GM23338 (cell line): ENCODE measurements at regions not wholly inside any gene's neighbourhood (a gene's known extent, or its start where the extent isn't known, plus 50 kb on each side); places are given as distances from the start of the nearest gene placed in this dataset.

Experiments
- ATAC-seq: fragments of 200-7000 bp; cut with Tn5 transposase; 3 replicates; pipeline ENCODE4 v1.9.1; 2020
- DNase-seq: peaks from one replicate; pipeline ENCODE4 v3.0.0-alpha.2; 2015; ENCODE audit warnings: low spot score
- H2AFZ ChIP-seq: fragments of 200-600 bp; sonication (generic); 2 replicates; pipeline ENCODE4 v1.8.0; 2016; ENCODE audit warnings: antibody characterized with exemption, mild to moderate bottlenecking, moderate library complexity
- H3F3A ChIP-seq: fragments of 200-600 bp; sonication (generic); replicated peaks from 2 replicates; pipeline ENCODE4 v1.8.0; 2017; ENCODE audit warnings: antibody characterized with exemption, mixed run types, low read depth
- H3K27ac ChIP-seq: fragments of 200-600 bp; sonication (generic); 2 replicates; pipeline ENCODE4 v1.6.1; 2016; ENCODE audit warnings: low read depth
- H3K27me3 ChIP-seq: fragments of 200-600 bp; sonication (generic); 2 replicates; pipeline ENCODE4 v1.8.0; 2016; ENCODE audit warnings: mild to moderate bottlenecking, mixed run types, moderate library complexity; ENCODE audit not compliant: insufficient read depth
- H3K36me3 ChIP-seq: fragments of 200-600 bp; sonication (generic); 2 replicates; pipeline ENCODE4 v1.8.0; 2016; ENCODE audit warnings: mild to moderate bottlenecking; ENCODE audit not compliant: insufficient read depth
- H3K4me1 ChIP-seq: fragments of 200-600 bp; sonication (generic); 2 replicates; pipeline ENCODE4 v1.8.0; 2016; ENCODE audit warnings: mild to moderate bottlenecking, moderate library complexity; ENCODE audit not compliant: insufficient read depth
- H3K4me2 ChIP-seq: fragments of 200-600 bp; sonication (generic); 2 replicates; pipeline ENCODE4 v1.7.1; 2017; ENCODE audit warnings: mixed run types
- H3K4me3 ChIP-seq: fragments of 200-600 bp; sonication (generic); 2 replicates; pipeline ENCODE4 v1.6.1; 2016; ENCODE audit warnings: mixed run types
- H3K79me2 ChIP-seq: fragments of 200-600 bp; sonication (generic); replicated peaks from 2 replicates; pipeline ENCODE4 v1.8.0; 2017; ENCODE audit warnings: mild to moderate bottlenecking; ENCODE audit not compliant: insufficient read depth
- H3K9me2 ChIP-seq: fragments of 200-600 bp; sonication (generic); 2 replicates; pipeline ENCODE4 v1.8.0; 2017; ENCODE audit not compliant: insufficient read depth
- H4K20me1 ChIP-seq: fragments of 200-600 bp; sonication (generic); replicated peaks from 2 replicates; pipeline ENCODE4 v1.8.0; 2017; ENCODE audit warnings: mild to moderate bottlenecking; ENCODE audit not compliant: insufficient read depth
- H3K27ac Mint-ChIP-seq: 2 replicates; pipeline ENCODE4 v1.8.0; 2020; ENCODE audit warnings: inconsistent platforms, mild to moderate bottlenecking, moderate library complexity, mixed read lengths
- H3K27me3 Mint-ChIP-seq: 3 replicates; pipeline ENCODE4 v1.8.0; 2022; ENCODE audit warnings: low read depth, mild to moderate bottlenecking, moderate library complexity, mixed read lengths, inconsistent platforms; ENCODE audit not compliant: insufficient read depth, poor library complexity
- H3K36me3 Mint-ChIP-seq: 3 replicates; pipeline ENCODE4 v1.8.0; 2021; ENCODE audit warnings: low read depth, mild to moderate bottlenecking, inconsistent platforms, moderate library complexity, mixed read lengths
- H3K4me1 Mint-ChIP-seq: 3 replicates; pipeline ENCODE4 v1.8.0; 2020; ENCODE audit warnings: mild to moderate bottlenecking, inconsistent platforms, mixed read lengths
- H3K4me3 Mint-ChIP-seq: 3 replicates; pipeline ENCODE4 v1.8.0; 2021; ENCODE audit warnings: moderate library complexity, mild to moderate bottlenecking, inconsistent platforms, mixed read lengths
- H3K9me3 Mint-ChIP-seq: 3 replicates; pipeline ENCODE4 v1.8.0; 2020; ENCODE audit warnings: moderate library complexity, mild to moderate bottlenecking, inconsistent platforms, mixed read lengths
- CREB1 ChIP-seq: fragments of 250-450 bp; sonication (Bioruptor Pico); IDR thresholded peaks from 2 replicates; pipeline ENCODE4 v1.5.0; 2020; ENCODE audit warnings: low read depth, mild to moderate bottlenecking, moderate library complexity
- EZH2 ChIP-seq: fragments of 200-600 bp; sonication (generic); IDR thresholded peaks from one replicate; pipeline ENCODE4 v1.8.0; 2017; ENCODE audit warnings: antibody characterized with exemption, mild to moderate bottlenecking, low read depth; ENCODE audit not compliant: unreplicated experiment
- EZH2phosphoT487 ChIP-seq: fragments of 200-600 bp; sonication (generic); IDR thresholded peaks from one replicate; pipeline ENCODE4 v1.8.1; 2018; ENCODE audit warnings: antibody characterized with exemption; ENCODE audit not compliant: unreplicated experiment
- POLR2AphosphoS5 ChIP-seq: IDR thresholded peaks from 2 replicates; pipeline ENCODE4 v1.6.1; 2016; ENCODE audit warnings: antibody characterized with exemption, low read depth
- STAT1 ChIP-seq: IDR thresholded peaks from one replicate; pipeline ENCODE4 v1.6.1; 2016; ENCODE audit warnings: antibody characterized with exemption; ENCODE audit not compliant: unreplicated experiment
- ZNF331 ChIP-seq: fragments of 250-450 bp; sonication (Bioruptor Pico); IDR thresholded peaks from 2 replicates; pipeline ENCODE4 v1.5.0; 2020; ENCODE audit warnings: low read depth, mild to moderate bottlenecking, moderate library complexity
- TF ChIP-seq, protein P1 (sequence below), 2 experiments: fragments of 200-600 bp in 1 of 2; sonication (generic) in 1 of 2; conservative IDR thresholded peaks; 2 replicates each; pipeline versions ENCODE4 v1.5.1 to v1.6.1; 2016 to 2017; ENCODE audit warnings: antibody characterized with exemption in 2 of 2, low read depth in 2 of 2, mild to moderate bottlenecking in 2 of 2, moderate library complexity in 1 of 2
- TF ChIP-seq, protein P2 (sequence below): IDR thresholded peaks from one replicate; pipeline ENCODE4 v1.6.1; 2018; ENCODE audit warnings: antibody characterized with exemption; ENCODE audit not compliant: unreplicated experiment

DNA sequence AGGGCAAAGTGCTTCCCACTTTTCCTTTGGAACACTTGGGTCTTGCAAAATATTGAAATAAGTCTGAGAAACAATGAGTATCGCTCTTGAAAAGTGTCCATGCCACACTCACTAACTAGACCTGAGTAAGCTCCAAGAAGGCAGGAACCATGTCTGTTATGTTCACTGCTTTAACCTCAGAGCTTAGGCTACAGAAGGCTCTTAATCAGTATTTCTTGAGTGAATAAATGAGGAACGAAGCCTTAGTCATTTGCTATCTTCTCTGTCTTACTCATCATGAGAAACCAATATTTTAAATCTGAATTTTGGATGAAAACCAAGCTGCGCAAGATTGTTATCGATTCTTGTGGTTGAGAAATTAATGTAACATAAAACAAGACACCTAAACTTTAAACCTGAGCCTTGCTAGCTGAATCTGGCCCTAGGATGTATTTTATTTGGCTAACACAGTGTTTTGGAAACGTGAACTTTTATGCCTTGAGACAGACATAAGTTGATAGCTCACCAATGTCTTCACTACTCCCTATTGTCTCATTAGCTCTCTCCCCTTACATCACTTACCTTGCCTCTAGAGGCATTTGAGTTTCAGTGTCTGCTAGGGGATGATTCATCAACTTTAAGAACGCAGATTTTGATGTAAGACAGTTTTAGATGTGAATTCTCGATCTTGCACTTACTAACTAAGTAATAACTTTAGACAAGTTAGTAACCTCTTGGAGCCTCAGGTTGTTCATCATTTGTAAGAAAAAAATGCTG is 392.8 kb upstream of the MEIS1 start:
- H3K9me3 Mint-ChIP-seq, result no peaks in the 10 kb centered on the region
- TF ChIP-seq EZH2phosphoT487 (no peak), CREB1 (CRISPR knock-in tag) (no peak), POLR2AphosphoS5 (no peak), STAT1 (no peak), EZH2 (no peak)
- TF ChIP-seq, protein P1, sequence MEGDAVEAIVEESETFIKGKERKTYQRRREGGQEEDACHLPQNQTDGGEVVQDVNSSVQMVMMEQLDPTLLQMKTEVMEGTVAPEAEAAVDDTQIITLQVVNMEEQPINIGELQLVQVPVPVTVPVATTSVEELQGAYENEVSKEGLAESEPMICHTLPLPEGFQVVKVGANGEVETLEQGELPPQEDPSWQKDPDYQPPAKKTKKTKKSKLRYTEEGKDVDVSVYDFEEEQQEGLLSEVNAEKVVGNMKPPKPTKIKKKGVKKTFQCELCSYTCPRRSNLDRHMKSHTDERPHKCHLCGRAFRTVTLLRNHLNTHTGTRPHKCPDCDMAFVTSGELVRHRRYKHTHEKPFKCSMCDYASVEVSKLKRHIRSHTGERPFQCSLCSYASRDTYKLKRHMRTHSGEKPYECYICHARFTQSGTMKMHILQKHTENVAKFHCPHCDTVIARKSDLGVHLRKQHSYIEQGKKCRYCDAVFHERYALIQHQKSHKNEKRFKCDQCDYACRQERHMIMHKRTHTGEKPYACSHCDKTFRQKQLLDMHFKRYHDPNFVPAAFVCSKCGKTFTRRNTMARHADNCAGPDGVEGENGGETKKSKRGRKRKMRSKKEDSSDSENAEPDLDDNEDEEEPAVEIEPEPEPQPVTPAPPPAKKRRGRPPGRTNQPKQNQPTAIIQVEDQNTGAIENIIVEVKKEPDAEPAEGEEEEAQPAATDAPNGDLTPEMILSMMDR (conservative IDR thresholded peaks at IDR 0.05; ENCODE audit: low read depth in 2 of 2), result no peak
- Histone ChIP-seq H3K36me3 (no peaks in the 10 kb centered on the region), H3K27me3 (no peaks in the 10 kb centered on the region), H3K79me2 (no peaks in the 10 kb centered on the region), H4K20me1 (no peaks in the 10 kb centered on the region), H3K4me3 (no peak overlapping the region), H3K9me2 (no peaks in the 10 kb centered on the region; the same call in 1 of the 2 replicates), H2AFZ (no peak overlapping the region), H3K27ac (no peak overlapping the region), H3K4me1 (no peaks in the 10 kb centered on the region), H3K4me2 (no peak overlapping the region), H3F3A (no peaks in the 10 kb centered on the region)
- H3K27me3 Mint-ChIP-seq, result no peaks in the 10 kb centered on the region
- no peak overlapping the region for H3K27ac Mint-ChIP-seq
- H3K4me3 Mint-ChIP-seq, result no peak overlapping the region
- H3K4me1 Mint-ChIP-seq, result no peaks in the 10 kb centered on the region; the same call in 1 of the 3 replicates
- H3K36me3 Mint-ChIP-seq, result no peaks in the 10 kb centered on the region
- ATAC-seq (no peak), DNase-seq (no peak)

DNA sequence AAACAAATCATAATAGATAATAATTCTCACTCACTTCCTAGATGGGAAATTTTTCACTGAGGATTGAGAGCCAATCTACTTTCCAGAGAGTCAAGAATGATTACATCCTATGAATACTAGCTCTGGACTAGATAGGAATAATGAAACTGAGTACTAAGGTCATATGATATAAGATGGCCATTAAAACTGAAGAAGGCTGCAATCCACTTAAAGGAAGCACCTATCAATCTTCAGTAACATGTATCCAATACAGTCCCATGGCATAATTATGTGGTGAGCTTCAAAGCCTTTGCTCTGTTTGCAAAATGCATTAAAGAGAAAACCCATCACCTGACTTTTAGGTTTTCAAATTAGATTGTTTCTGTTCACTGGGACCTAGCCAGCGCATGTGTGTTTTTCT is 398.0 kb upstream of the MEIS1 start:
- Histone ChIP-seq H3F3A (no peaks in the 10 kb centered on the region), H3K4me3 (no peak overlapping the region), H3K4me1 (no peaks in the 10 kb centered on the region), H3K79me2 (no peaks in the 10 kb centered on the region), H3K4me2 (no peak overlapping the region), H3K36me3 (no peaks in the 10 kb centered on the region), H2AFZ (no peak overlapping the region), H3K27me3 (no peaks in the 10 kb centered on the region), H3K27ac (no peak overlapping the region), H3K9me2 (0 out of 2 replicates have a peak, but pooled peaks cover 5% of the 10 kb centered on the region), H4K20me1 (no peaks in the 10 kb centered on the region)
- Mint-ChIP-seq H3K4me1 (no peaks in the 10 kb centered on the region; the same call in 1 of the 3 replicates), H3K27me3 (no peaks in the 10 kb centered on the region), H3K27ac (no peak overlapping the region), H3K36me3 (no peaks in the 10 kb centered on the region), H3K9me3 (no peaks in the 10 kb centered on the region), H3K4me3 (no peak overlapping the region)
- ATAC-seq, result no peak
- DNase-seq, result no peak
- TF ChIP-seq, protein P1 (conservative IDR thresholded peaks at IDR 0.05; ENCODE audit: low read depth in 2 of 2), result no peak
- TF ChIP-seq CREB1 (CRISPR knock-in tag) (no peak), EZH2 (no peak), ZNF331 (CRISPR knock-in tag) (no peak)
- TF ChIP-seq, protein P2, sequence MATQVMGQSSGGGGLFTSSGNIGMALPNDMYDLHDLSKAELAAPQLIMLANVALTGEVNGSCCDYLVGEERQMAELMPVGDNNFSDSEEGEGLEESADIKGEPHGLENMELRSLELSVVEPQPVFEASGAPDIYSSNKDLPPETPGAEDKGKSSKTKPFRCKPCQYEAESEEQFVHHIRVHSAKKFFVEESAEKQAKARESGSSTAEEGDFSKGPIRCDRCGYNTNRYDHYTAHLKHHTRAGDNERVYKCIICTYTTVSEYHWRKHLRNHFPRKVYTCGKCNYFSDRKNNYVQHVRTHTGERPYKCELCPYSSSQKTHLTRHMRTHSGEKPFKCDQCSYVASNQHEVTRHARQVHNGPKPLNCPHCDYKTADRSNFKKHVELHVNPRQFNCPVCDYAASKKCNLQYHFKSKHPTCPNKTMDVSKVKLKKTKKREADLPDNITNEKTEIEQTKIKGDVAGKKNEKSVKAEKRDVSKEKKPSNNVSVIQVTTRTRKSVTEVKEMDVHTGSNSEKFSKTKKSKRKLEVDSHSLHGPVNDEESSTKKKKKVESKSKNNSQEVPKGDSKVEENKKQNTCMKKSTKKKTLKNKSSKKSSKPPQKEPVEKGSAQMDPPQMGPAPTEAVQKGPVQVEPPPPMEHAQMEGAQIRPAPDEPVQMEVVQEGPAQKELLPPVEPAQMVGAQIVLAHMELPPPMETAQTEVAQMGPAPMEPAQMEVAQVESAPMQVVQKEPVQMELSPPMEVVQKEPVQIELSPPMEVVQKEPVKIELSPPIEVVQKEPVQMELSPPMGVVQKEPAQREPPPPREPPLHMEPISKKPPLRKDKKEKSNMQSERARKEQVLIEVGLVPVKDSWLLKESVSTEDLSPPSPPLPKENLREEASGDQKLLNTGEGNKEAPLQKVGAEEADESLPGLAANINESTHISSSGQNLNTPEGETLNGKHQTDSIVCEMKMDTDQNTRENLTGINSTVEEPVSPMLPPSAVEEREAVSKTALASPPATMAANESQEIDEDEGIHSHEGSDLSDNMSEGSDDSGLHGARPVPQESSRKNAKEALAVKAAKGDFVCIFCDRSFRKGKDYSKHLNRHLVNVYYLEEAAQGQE, result no peak
